ENCODE measurements at regions not wholly inside any gene's neighbourhood (a gene's known extent, or its start where the extent isn't known, plus 50 kb on each side); places are given as distances from the start of the nearest gene placed in this dataset.

GRCh38 chr4:110344165-110344564 is 131.8 kb upstream of the ENPEP start:
- TF ChIP-seq CTCF (IDR thresholded peaks at IDR 0.05), result no peak
- no peak for TF ChIP-seq POLR2AphosphoS5 (IDR thresholded peaks at IDR 0.05)
- no peak for TF ChIP-seq POLR2A (IDR thresholded peaks at IDR 0.05)
- TF ChIP-seq EP300 (IDR thresholded peaks at IDR 0.05), result no peak
